ENCODE measurements at regions not wholly inside any gene's neighbourhood (a gene's known extent, or its start where the extent isn't known, plus 50 kb on each side); places are given as distances from the start of the nearest gene placed in this dataset.

GRCh38 chr5:96282020-96282419 is 151.0 kb downstream of the PCSK1 start:
- no peak for FAIRE-seq

DNA sequence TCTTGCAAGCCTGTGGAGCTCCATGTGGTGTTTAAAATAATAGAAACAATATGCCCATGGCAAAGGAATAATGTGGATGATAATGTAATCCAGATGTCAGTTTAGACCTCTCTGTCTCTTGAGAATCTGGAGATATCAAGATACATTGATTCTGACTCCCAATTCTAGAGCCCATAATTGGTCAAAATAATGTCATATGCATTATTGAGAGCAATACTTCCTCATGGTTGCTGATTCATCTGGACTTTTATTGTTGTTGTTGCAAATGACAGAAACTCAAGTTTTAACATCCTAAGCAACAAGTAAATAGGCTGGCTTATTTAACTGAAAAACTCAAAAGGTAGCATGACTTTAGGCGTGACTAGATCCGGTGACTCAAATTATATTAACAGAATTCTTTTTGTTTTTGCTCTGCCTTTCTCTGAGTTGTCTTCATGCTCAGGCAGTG is 152.1 kb downstream of the PCSK1 start:
- no peak for FAIRE-seq

- no peak for FAIRE-seq
Measured at GRCh38 chr5:96279801-96280542, 153.1 kb downstream of the PCSK1 start.

GRCh38 chr5:96278981-96279380 is 154.1 kb downstream of the PCSK1 start:
- FAIRE-seq, result no peak

DNA sequence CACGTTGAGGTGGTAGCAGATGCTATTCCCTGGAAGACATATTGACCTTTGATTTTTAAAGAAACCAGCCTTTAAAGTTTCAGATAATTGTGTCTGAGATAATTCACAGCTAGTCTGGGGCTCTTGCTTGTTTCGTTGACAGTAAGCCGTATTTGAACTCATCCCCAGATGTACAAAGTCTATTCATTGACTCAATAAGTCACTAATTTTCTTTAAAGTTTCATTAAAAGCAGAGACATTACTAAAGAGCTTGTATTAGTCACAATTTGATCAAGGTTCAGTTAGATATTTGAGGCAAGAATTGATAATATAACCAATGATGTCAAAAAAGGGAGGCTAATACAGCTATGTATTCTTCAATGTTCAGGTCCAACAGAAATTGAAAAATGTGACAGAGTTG is 158.0 kb downstream of the PCSK1 start:
- no peak for FAIRE-seq

GRCh38 chr5:96265487-96265886 is 167.6 kb downstream of the PCSK1 start:
- no peak for FAIRE-seq

DNA sequence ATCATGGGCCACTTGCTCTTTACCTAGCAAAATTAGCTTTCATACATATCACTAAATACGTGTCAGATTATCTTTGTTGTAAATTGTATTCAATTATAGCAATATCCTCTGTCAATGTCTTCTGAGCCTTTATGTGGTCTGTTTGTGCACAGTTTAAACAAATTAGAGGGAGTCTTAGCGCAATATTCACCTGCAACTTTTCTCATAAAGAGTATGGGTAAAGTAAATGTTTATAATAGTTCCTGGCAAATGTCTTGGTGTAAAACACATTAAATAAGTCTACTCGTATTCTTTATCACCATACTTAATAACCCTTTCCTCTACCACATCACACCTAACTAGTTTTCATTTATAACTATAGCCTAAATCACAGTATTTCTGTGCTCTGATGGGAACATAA is 169.0 kb downstream of the PCSK1 start:
- no peak for FAIRE-seq

- no peak for FAIRE-seq
Measured at GRCh38 chr5:96262105-96262504, 170.9 kb downstream of the PCSK1 start.

GRCh38 chr5:96260009-96260408 is 173.0 kb downstream of the PCSK1 start:
- no peak for FAIRE-seq

GRCh38 chr5:96259151-96259772 is 173.8 kb downstream of the PCSK1 start:
- no peak for FAIRE-seq

DNA sequence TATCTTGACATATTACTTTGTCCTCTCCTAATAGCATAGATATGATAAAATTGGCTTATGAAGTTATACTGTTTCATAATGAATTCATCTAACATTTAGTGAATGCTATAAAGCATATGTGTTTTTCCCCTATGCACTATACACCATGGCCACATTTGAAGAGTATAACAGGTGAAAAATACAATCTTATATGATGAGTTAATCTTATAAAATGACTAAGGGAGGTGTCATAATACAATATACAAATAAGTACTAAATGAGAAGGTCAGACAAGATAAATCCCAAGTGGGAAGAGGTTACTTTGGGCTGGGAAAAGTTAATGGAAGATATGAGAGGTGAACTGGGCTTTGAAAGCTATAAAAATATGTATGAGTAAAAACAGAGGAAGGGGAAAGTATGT is 174.4 kb downstream of the PCSK1 start:
- no peak for FAIRE-seq

DNA sequence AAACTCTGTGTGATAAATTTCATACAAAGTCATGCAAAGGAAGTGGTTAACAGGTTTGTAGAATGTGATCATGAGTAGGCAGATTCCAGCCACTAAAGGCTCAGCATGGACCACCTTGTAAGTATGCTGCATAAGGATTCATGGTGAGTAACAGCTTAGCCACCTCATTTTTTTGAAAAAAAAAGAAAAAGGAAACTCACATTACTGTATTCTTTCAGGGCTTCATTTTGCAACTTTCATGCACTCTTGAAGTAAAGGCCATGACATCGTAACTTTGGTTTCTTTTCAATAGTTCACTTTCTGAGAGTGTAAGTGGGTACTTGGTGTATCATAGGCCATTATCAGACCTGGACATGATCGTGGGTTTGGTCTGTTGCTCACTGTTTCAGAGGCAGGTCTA is 175.1 kb downstream of the PCSK1 start:
- FAIRE-seq, result no peak

DNA sequence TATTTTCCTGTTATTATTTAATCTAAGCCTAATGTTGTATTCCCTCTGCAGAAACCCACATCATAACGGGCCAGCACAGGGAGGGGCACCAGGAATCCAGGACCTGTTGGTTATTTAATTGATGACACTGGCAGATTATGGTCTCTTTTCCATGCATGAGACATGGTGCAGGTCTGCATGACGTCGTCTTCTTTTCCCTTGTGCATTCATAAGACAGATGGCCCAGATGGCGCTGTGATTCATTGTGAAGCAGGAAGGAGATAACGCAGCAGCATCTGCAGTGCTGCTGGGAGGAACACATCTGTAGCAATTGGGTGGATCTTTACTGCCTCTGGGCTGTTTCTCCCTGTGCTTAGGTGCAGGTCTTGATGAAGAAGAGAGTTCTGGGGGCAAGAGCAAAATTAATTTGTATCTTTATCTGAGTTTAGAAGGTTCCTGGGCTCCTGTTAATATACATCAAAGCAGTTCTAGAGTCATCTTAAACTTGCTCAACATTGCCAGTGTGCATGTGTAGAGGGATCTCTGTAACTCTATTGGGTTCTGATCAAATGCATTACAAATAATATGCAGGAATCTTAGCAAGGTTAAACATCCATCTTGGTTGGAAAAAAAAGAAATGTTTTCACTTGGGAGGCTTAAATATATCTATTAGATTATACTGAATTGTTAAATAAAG is 176.1 kb downstream of the PCSK1 start:
- FAIRE-seq, result no peak

- no peak for FAIRE-seq
Measured at GRCh38 chr5:96254980-96255691, 177.9 kb downstream of the PCSK1 start.

DNA sequence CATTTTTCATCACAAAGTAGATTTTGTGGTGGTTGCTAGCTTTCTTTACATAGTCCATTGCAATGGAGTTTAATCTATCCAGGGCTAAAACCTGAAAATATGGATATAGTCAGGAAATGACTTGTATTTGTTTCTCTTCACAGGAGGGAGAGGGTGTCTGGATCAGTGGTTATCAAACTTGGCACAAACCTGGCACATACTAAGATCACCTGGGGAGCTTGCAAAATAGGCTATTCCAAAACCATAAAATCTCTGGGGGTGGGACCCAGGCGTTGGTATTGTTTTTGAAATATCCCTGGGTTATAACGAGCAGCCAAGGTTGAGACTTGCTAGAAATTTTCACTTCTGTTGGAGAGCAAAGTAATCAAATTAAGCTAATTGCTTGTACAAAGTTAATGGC is 179.9 kb downstream of the PCSK1 start:
- no peak for FAIRE-seq

GRCh38 chr5:96252596-96252995 is 180.5 kb downstream of the PCSK1 start:
- no peak for FAIRE-seq

DNA sequence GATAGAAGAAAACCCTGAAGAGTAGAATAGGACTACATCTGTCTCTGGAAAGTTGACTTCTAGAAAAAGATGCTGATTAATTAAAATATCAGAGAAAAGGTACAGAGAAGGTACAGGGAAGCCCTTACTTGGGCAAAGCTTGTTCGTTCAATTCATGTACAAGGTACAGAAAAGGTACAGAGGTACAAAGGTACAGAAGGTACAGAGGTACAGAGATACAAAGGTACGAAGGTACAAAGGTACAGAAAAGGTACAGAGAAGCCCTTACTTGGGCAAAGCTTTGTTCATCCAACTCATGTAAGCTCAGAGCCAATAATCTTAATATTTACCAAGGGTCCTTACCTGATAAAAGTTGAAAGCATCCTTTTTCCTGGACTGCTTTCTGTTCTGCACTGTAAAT is 182.3 kb downstream of the PCSK1 start:
- FAIRE-seq, result no peak

- FAIRE-seq, result no peak
Measured at GRCh38 chr5:96248131-96248530, 184.9 kb downstream of the PCSK1 start.

GRCh38 chr5:96247708-96248107 is 185.3 kb downstream of the PCSK1 start:
- no peak for FAIRE-seq

DNA sequence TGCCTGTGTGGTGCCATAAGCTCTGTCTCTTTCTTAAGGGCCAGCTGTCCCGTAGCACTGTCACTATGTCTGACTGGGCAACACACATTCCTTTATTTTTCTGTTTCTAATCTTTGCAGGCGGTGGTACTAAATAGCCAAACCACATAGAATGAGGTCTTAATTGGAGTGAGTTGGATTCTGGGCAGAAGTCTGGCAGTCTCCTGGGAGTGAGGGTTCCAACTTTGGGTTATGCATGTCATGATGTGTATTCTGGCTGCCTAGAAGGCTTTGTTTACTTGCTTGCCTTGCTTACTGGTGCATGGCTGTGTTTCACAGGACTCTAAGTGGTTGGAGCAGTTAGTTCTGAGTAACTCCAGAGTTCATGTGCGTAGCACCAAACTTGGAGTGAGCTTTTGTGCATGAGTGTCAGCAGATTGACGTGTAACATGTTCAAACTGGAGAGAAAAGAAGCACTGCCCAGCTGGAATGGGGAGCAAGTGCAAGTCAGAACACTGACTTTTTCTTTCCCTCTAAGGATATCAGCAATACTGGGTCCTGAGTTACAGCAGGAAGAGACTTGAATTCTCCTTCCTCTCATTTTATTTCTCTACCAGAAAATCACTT is 185.8 kb downstream of the PCSK1 start:
- FAIRE-seq, result no peak

DNA sequence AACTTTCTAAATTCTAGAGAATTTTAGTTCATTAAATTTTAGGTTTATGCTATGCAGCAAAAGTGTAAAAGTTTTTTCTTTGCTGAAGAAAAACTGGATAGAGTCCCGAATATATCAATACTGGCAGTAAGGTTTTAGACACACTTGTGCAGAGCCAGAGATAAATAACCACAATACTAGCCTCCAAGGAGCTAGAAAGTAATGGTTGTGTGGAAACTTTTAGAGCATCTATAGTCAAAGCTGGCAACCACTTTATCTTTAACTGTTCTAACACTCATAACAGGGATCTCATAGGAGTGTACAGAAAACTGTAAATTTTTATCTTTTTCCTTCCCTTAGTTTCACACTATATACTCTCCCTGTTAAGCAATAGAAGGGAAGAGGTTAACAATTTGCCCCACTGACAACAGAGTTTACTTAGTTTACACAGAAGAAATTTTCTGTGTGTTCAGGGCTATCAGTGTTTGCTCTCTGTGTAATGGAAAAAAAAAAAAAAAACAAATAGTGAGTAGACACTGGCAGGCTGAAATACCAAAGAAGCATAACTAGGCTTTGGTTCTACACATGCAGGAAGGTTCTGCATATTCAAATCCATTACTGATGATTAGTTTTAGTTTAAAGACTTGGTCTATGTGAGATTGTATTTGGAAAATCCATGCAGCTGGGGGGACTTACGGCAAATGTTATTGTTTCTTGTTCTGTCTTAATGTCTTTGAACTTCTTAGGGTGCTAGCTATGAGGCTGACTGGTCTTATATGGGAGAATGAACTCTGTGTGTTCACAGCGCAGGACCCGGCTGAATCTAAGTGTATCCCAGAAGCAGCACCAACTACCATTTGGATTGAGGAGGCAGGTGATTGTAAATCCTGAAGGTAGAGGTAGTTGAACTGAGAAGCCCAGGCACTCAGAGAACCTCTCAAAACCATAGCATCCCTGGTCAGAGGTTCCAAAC is 187.6 kb downstream of the PCSK1 start:
- no peak for FAIRE-seq

DNA sequence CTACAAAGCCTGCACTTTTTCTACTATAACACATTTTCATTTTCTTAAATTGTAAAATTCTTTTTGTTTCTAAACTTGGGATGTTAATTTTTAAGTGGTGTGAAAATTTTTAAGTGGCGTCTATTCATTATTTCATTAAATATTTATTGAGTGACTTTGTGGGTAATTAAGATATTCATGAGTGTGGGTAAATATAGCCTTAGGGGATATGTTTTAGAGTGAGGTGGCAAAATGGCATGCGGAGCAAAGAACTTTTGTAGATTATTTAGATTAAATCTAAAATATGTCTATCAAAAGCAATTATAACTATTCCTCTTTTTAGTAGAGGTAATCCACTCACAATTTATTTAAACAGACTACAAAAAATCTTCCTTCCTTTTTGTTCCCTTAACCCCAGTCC is 188.4 kb downstream of the PCSK1 start:
- FAIRE-seq, result no peak
